ENCODE measurements at regions not wholly inside any gene's neighbourhood (a gene's known extent, or its start where the extent isn't known, plus 50 kb on each side); places are given as distances from the start of the nearest gene placed in this dataset.

DNA sequence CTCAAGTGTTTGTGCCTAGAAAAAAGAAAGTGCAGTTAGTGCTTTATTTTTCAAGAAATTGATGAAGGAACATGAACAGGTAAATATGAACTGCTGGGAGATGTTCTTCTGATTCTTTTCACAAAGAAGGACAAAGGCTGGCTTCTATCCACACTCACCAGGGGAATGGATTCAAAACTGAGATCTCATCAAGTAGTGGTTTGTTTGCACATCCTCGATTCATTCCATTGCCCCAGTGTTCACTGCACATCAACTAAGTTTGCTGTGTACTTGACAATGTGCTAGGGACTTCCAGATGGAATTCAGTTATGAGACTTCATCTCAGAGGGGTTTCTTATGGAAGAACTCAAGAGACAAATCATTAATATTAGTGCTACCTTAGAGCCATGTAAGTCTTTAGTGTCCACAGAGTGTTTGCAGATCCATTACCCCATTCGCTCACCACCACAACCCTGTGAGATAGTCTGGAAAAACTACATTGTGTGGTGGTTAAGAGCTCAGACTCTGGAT lies 332.9 kb upstream of the PPP2R3A start:
- TF ChIP-seq, protein P1, sequence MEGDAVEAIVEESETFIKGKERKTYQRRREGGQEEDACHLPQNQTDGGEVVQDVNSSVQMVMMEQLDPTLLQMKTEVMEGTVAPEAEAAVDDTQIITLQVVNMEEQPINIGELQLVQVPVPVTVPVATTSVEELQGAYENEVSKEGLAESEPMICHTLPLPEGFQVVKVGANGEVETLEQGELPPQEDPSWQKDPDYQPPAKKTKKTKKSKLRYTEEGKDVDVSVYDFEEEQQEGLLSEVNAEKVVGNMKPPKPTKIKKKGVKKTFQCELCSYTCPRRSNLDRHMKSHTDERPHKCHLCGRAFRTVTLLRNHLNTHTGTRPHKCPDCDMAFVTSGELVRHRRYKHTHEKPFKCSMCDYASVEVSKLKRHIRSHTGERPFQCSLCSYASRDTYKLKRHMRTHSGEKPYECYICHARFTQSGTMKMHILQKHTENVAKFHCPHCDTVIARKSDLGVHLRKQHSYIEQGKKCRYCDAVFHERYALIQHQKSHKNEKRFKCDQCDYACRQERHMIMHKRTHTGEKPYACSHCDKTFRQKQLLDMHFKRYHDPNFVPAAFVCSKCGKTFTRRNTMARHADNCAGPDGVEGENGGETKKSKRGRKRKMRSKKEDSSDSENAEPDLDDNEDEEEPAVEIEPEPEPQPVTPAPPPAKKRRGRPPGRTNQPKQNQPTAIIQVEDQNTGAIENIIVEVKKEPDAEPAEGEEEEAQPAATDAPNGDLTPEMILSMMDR (conservative IDR thresholded peaks at IDR 0.05 in 1 of 2, IDR thresholded peaks at IDR 0.05 in 1 of 2; ENCODE audit: extremely low read depth in 1 of 2, insufficient read depth in 1 of 2, low read depth in 1 of 2, low read length in 2 of 2): no peak
- no peak for TF ChIP-seq EZH2 (IDR thresholded peaks at IDR 0.05; ENCODE audit: borderline replicate concordance, low read length)

All from mammary epithelial cell (primary cell).